B cell (primary cell): ENCODE measurements at regions not wholly inside any gene's neighbourhood (a gene's known extent, or its start where the extent isn't known, plus 50 kb on each side); places are given as distances from the start of the nearest gene placed in this dataset.

Experiments used
- ATAC-seq: fragments of 200-7000 bp; cut with Tn5 transposase; one replicate; pipeline ENCODE4 v1.10.0; 2021; ENCODE audit warnings: low read depth, mild to moderate bottlenecking, moderate number of reproducible peaks, moderate library complexity
- CTCF ChIA-PET: fragments of 350-600 bp; sonication (Branson Sonifier 250); formaldehyde crosslinking; loops from one replicate; lab custom pipeline; 2021; ENCODE audit warnings: antibody characterized with exemption, inconsistent platforms; lab: Charles Lee
- POLR2A ChIA-PET: fragments of 350-600 bp; sonication (Branson Sonifier 250); formaldehyde crosslinking; loops from one replicate; lab custom pipeline; 2021; ENCODE audit warnings: antibody characterized with exemption; lab: Charles Lee
- DNase-seq: peaks from one replicate; pipeline ENCODE4 v3.0.0; 2013
- H2AFZ ChIP-seq: 2 replicates; pipeline ENCODE4 v1.6.1; 2012; ENCODE audit warnings: mild to moderate bottlenecking, low read depth, low read length; ENCODE audit not compliant: insufficient read depth, poor library complexity, severe bottlenecking
- H3K27ac ChIP-seq, 2 donors: 1 replicate in 1 of 2; 2 replicates in 1 of 2; pipeline ENCODE4 v1.5.1; 2012 to 2013; ENCODE audit warnings: low read length in 2 of 2, mild to moderate bottlenecking in 2 of 2, moderate library complexity in 1 of 2
- H3K27me3 ChIP-seq, 4 experiments: fragments of 200-600 bp in 1 of 4; sonication (generic) in 1 of 4; replicated peaks in 1 of 4; 1 replicate in 2 of 4; 2 replicates in 2 of 4; pipeline versions ENCODE4 v1.6.1 to v1.7.0; 2013 to 2016; ENCODE audit warnings: low read length in 3 of 4, mild to moderate bottlenecking in 2 of 4, mixed read lengths in 1 of 4, moderate library complexity in 1 of 4; ENCODE audit not compliant: insufficient read depth in 4 of 4, control insufficient read depth in 3 of 4; ENCODE audit errors: control extremely low read depth in 1 of 4
- H3K36me3 ChIP-seq, 2 experiments: replicated peaks in 1 of 2; 1 replicate in 1 of 2; 2 replicates in 1 of 2; pipeline versions ENCODE4 v1.6.1 to v1.7.1; 2013; ENCODE audit warnings: low read length in 1 of 2; ENCODE audit not compliant: insufficient read depth in 2 of 2, control insufficient read depth in 1 of 2; ENCODE audit errors: control extremely low read depth in 1 of 2, extremely low read depth in 1 of 2
- H3K4me1 ChIP-seq, 2 donors: fragments of 200-600 bp in 1 of 2; sonication (generic) in 1 of 2; 1 replicate in 1 of 2; 2 replicates in 1 of 2; pipeline versions ENCODE4 v1.5.1 to v1.6.1; 2013 to 2017; ENCODE audit warnings: low read length in 2 of 2; ENCODE audit not compliant: control insufficient read depth in 2 of 2, insufficient read depth in 2 of 2
- H3K4me2 ChIP-seq: replicated peaks from 2 replicates; pipeline ENCODE3; 2012; ENCODE audit warnings: mild to moderate bottlenecking, low read depth, low read length; ENCODE audit not compliant: poor library complexity, severe bottlenecking
- H3K4me3 ChIP-seq, 5 experiments: fragments of 200-600 bp in 1 of 5; sonication (generic) in 1 of 5; 1 replicate in 3 of 5; 2 replicates in 2 of 5; pipeline versions ENCODE4 v1.5.1 to v1.7.0; 2011 to 2016; ENCODE audit warnings: low read length in 4 of 5, mild to moderate bottlenecking in 4 of 5, low read depth in 2 of 5, control low read depth in 1 of 5, moderate library complexity in 1 of 5; ENCODE audit not compliant: insufficient read depth in 1 of 5; ENCODE audit errors: control extremely low read depth in 1 of 5, extremely low read depth in 1 of 5
- H3K79me2 ChIP-seq: fragments of 200-600 bp; sonication (generic); one replicate; pipeline ENCODE4 v1.6.0; 2016; ENCODE audit warnings: low read length; ENCODE audit not compliant: control insufficient read depth, insufficient read depth
- H3K9ac ChIP-seq: fragments of 200-600 bp; sonication (generic); 2 replicates; pipeline ENCODE4 v1.6.1; 2017; ENCODE audit warnings: mild to moderate bottlenecking, low read length, moderate library complexity
- H3K9me3 ChIP-seq, 3 donors: one replicate each; pipeline versions ENCODE4 v1.6.1 to v1.7.1; 2013; ENCODE audit warnings: low read length in 2 of 3; ENCODE audit not compliant: control insufficient read depth in 2 of 3, insufficient read depth in 1 of 3; ENCODE audit errors: control extremely low read depth in 1 of 3
- H4K20me1 ChIP-seq: 2 replicates; pipeline ENCODE4 v1.6.0; 2012; ENCODE audit warnings: mild to moderate bottlenecking, low read length; ENCODE audit not compliant: insufficient read depth, control insufficient read depth, poor library complexity, severe bottlenecking
- H3K27ac Mint-ChIP-seq: one replicate; pipeline ENCODE4 v1.8.0; 2021; ENCODE audit warnings: mixed read lengths
- H3K27me3 Mint-ChIP-seq: one replicate; pipeline ENCODE4 v1.8.0; 2021; ENCODE audit warnings: mixed read lengths
- H3K4me1 Mint-ChIP-seq: one replicate; pipeline ENCODE4 v1.8.0; 2021; ENCODE audit warnings: mixed read lengths
- H3K4me3 Mint-ChIP-seq: one replicate; pipeline ENCODE4 v1.8.0; 2021; ENCODE audit warnings: mixed read lengths
- H3K9me3 Mint-ChIP-seq: one replicate; pipeline ENCODE4 v1.8.0; 2022; ENCODE audit warnings: mixed read lengths; ENCODE audit not compliant: insufficient read depth
- EZH2 ChIP-seq: IDR thresholded peaks from 2 replicates; pipeline ENCODE4 v1.6.1; 2012; ENCODE audit warnings: borderline replicate concordance, low read depth, mild to moderate bottlenecking, moderate library complexity, low read length; ENCODE audit not compliant: insufficient read depth, poor library complexity, severe bottlenecking
- WGBS: methylation state at CpG from one replicate; pipeline ENCODE4 v1.1.5; 2013; ENCODE audit warnings: missing lambda C conversion rate; ENCODE audit not compliant: insufficient coverage; 5-methylcytosine and 5-hydroxymethylcytosine counted together
- intact Hi-C: fragments of 100-400 bp; cut with micrococcal nuclease; formaldehyde crosslinking; loops from one replicate; pipeline ENCODE4 v1.10.0; 2022
- TF ChIP-seq, protein P1 (sequence below): fragments of 200-600 bp; IDR thresholded peaks from one replicate; pipeline ENCODE4 v1.8.0; 2022; ENCODE audit warnings: antibody characterized with exemption, mild to moderate bottlenecking

DNA sequence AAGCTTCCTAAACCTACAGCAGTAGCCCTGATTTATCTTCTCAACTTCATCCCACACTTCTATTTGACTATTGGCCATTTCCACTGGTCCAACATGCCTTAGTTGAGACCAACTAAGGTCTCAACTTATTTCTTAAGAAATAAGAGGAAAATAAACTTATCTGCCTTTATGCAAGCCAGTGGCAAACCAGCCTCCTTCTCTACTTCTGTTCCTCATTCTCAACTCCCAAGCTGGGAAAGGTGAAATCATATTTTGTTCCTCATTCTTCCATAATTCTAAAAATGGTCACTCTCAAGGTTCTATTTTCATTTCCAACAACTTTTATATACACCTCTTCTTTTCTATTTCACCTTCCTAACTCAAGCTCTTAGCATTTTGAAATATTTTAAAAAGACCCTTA lies 149.6 kb upstream of the C9orf72 start:
- TF ChIP-seq, protein P1, sequence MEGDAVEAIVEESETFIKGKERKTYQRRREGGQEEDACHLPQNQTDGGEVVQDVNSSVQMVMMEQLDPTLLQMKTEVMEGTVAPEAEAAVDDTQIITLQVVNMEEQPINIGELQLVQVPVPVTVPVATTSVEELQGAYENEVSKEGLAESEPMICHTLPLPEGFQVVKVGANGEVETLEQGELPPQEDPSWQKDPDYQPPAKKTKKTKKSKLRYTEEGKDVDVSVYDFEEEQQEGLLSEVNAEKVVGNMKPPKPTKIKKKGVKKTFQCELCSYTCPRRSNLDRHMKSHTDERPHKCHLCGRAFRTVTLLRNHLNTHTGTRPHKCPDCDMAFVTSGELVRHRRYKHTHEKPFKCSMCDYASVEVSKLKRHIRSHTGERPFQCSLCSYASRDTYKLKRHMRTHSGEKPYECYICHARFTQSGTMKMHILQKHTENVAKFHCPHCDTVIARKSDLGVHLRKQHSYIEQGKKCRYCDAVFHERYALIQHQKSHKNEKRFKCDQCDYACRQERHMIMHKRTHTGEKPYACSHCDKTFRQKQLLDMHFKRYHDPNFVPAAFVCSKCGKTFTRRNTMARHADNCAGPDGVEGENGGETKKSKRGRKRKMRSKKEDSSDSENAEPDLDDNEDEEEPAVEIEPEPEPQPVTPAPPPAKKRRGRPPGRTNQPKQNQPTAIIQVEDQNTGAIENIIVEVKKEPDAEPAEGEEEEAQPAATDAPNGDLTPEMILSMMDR: no peak
- TF ChIP-seq EZH2: no peak
- no peaks in the 10 kb centered on the region for H3K79me2 ChIP-seq
- ChIA-PET POLR2A (no interaction called here), CTCF (no interaction called here)
- no peak overlapping the region for H3K4me2 ChIP-seq
- Mint-ChIP-seq H3K27me3 (peaks cover 26% of the 10 kb centered on the region), H3K4me3 (no peak overlapping the region), H3K4me1 (no peaks in the 10 kb centered on the region), H3K27ac (no peak overlapping the region), H3K9me3 (no peaks in the 10 kb centered on the region)
- no peaks in the 10 kb centered on the region for H3K36me3 ChIP-seq
- H3K27me3 ChIP-seq: peaks cover 0 to 3% (median 0%) of the 10 kb centered on the region in 4 experiments
- intact Hi-C loops: no loop called here
- no peak overlapping the region for H2AFZ ChIP-seq
- no peak for DNase-seq
- H3K27ac ChIP-seq: no peak overlapping the region
- no peak overlapping the region for H3K4me3 ChIP-seq
- no peak overlapping the region for H3K9ac ChIP-seq
- H4K20me1 ChIP-seq: no peaks in the 10 kb centered on the region
- ATAC-seq: no peak
- H3K4me1 ChIP-seq: peaks cover 0 to 3% of the 10 kb centered on the region in 2 donors
- H3K9me3 ChIP-seq: no peaks in the 10 kb centered on the region

DNA sequence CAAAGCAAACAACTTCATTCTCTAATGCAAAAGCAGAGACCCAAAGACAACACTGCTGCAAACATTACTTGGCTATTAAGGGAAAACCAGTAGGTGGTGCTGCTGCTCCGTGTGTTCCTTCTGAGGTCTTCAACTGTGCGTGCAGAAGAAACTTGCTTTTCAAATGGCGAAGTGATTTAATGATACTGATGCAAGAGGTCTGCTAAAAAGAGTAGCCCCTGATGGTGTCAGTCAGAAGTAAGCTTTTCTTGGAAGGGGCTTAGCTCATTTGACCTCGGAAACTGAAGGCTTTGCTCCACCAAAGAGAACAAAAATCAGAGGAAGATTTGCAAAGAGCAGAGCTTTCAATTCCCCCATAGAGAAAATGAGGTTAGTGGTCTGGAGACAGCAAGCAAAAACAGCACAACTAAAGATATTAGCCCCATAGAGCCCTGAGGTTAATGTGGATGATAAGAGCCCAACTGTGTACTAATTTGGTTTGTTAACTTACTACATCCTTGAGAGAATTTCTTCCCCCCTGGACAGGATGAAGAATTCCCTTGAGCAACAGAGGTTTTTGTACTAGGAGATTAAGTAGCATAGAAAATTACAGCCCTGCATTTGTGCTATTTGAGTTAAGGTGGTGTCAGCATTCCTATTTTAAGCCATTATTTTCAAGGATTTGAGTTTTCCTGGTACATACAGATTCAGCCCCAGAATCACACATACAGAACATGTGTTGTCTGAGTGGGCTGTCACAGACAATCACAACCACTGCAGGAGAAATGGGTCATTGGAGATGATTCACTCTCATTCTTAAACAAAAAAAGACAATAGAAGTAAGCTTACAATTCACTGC lies 153.2 kb upstream of the C9orf72 start:
- H3K79me2 ChIP-seq: no peaks in the 10 kb centered on the region
- no peaks in the 10 kb centered on the region for H3K36me3 ChIP-seq
- no peaks in the 10 kb centered on the region for H3K9me3 Mint-ChIP-seq
- CTCF ChIA-PET: interaction anchor here (1.1 kb wide), 1 partner anchor 9 kb away, joined by 5 read pairs; no protein-coding TSS in a partner anchor
- 12% methylated on average over 3 of the region's 4 CpGs for WGBS
- no peaks in the 10 kb centered on the region for H4K20me1 ChIP-seq
- intact Hi-C loops: no loop called here
- no peak overlapping the region for H3K4me3 Mint-ChIP-seq
- H3K27ac Mint-ChIP-seq: no peak overlapping the region
- no peak overlapping the region for H3K27ac ChIP-seq
- TF ChIP-seq EZH2: no peak
- TF ChIP-seq, protein P1: peak; percentile 61
- no peak overlapping the region for H3K4me3 ChIP-seq
- peak; percentile 44 for DNase-seq
- peaks cover 20% of the 10 kb centered on the region for H3K27me3 Mint-ChIP-seq
- H3K9me3 ChIP-seq: no peaks in the 10 kb centered on the region
- H3K4me1 ChIP-seq: peaks cover 0 to 3% of the 10 kb centered on the region in 2 donors
- ATAC-seq: no peak
- H3K9ac ChIP-seq: no peak overlapping the region
- POLR2A ChIA-PET: no interaction called here
- no peak overlapping the region for H3K4me2 ChIP-seq
- H2AFZ ChIP-seq: peak overlapping the region; percentile 41
- H3K4me1 Mint-ChIP-seq: no peaks in the 10 kb centered on the region
- H3K27me3 ChIP-seq: peaks cover 0 to 3% (median 0%) of the 10 kb centered on the region in 4 experiments
